ENCODE measurements at regions not wholly inside any gene's neighbourhood (a gene's known extent, or its start where the extent isn't known, plus 50 kb on each side); places are given as distances from the start of the nearest gene placed in this dataset.

DNA sequence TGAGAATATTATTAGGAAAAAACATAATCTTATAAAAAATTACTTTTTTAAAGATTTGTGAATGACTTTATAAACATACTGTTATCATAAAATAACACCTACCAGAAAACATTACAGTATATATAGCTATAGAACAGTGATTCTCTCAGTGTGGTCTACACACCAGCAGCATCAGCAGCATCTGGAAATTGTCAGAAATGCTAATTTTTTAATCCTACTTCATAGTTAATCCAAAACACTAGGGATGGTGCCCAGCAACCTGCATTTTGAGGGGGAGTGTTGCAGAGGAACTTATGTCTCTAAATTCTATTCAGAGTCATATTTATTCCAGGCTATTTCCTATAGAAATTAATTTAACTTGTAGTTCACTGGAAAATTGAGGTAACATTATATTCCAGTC is 1107.8 kb downstream of the IGSF11 start:
- DNase-seq, result no peak
- H3K36me3 ChIP-seq, result no peaks in the 10 kb centered on the region
- H3K27ac ChIP-seq, result no peak overlapping the region
- H3K9me3 ChIP-seq, result no peaks in the 10 kb centered on the region
- TF ChIP-seq EP300 (IDR thresholded peaks at IDR 0.05) (no peak), POLR2A (IDR thresholded peaks at IDR 0.05) (no peak), POLR2AphosphoS5 (IDR thresholded peaks at IDR 0.05) (no peak)
- TF ChIP-seq, protein P1, sequence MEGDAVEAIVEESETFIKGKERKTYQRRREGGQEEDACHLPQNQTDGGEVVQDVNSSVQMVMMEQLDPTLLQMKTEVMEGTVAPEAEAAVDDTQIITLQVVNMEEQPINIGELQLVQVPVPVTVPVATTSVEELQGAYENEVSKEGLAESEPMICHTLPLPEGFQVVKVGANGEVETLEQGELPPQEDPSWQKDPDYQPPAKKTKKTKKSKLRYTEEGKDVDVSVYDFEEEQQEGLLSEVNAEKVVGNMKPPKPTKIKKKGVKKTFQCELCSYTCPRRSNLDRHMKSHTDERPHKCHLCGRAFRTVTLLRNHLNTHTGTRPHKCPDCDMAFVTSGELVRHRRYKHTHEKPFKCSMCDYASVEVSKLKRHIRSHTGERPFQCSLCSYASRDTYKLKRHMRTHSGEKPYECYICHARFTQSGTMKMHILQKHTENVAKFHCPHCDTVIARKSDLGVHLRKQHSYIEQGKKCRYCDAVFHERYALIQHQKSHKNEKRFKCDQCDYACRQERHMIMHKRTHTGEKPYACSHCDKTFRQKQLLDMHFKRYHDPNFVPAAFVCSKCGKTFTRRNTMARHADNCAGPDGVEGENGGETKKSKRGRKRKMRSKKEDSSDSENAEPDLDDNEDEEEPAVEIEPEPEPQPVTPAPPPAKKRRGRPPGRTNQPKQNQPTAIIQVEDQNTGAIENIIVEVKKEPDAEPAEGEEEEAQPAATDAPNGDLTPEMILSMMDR (IDR thresholded peaks at IDR 0.05), result no peak
- H3K4me1 ChIP-seq, result no peaks in the 10 kb centered on the region
- H3K27me3 ChIP-seq, result no peaks in the 10 kb centered on the region
- H3K4me3 ChIP-seq, result no peak overlapping the region
- intact Hi-C loops (cut with DNase I; ENCODE audit: low total_unique reads), result no loop called here

DNA sequence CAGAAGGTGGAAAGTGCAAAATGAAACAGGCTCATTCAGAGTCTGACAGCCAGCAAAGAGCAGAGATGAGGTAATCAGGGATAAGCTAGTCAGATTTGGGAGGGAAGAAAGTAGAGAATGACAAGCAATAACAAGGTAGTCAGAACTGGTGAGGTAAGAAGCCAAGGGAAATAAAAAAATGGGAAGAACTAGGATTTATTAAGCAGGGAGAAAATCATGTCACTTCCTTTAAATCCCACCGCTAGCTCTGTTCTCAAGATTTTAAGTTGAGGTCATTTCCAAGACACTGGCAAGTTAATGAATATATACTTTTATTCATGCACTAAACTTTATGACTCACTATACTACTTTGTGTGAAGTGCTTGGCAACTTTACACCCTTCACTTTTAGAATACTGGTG is 1106.8 kb downstream of the IGSF11 start:
- Histone ChIP-seq H3K9me3 (no peaks in the 10 kb centered on the region), H3K27ac (no peak overlapping the region), H3K27me3 (no peaks in the 10 kb centered on the region), H3K4me1 (no peaks in the 10 kb centered on the region), H3K36me3 (no peaks in the 10 kb centered on the region), H3K4me3 (no peak overlapping the region)
- intact Hi-C loops (cut with DNase I; ENCODE audit: low total_unique reads), result no loop called here
- WGBS, 5 donors, result 82 to 100% (median 89%) methylated on average over 1 of the region's 1 CpG
- no peak for DNase-seq
- TF ChIP-seq, protein P1 (IDR thresholded peaks at IDR 0.05), result no peak
- TF ChIP-seq POLR2AphosphoS5 (IDR thresholded peaks at IDR 0.05) (no peak), POLR2A (IDR thresholded peaks at IDR 0.05) (no peak), EP300 (IDR thresholded peaks at IDR 0.05) (no peak)

DNA sequence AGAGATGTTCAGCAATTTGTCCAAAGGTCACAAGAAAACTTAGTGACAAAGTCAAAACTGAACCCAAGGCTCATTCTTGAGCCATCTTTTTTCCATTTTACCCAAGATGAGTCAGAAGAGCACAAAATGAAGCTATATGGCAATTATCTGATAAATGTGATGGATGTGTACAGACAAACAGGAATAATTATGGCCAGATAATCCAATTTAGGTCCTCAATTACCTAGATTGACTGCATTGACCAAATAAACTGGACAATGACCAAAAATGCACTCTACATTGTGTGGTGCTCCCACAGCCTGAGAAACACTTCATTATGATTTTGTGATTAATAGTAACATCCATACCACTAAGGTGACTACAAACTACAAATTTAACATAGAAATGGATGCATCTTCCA is 1105.8 kb downstream of the IGSF11 start:
- Histone ChIP-seq H3K4me1 (no peaks in the 10 kb centered on the region), H3K27me3 (no peaks in the 10 kb centered on the region), H3K9me3 (no peaks in the 10 kb centered on the region), H3K27ac (no peak overlapping the region), H3K4me3 (no peak overlapping the region), H3K36me3 (no peaks in the 10 kb centered on the region)
- DNase-seq, result no peak
- TF ChIP-seq EP300 (IDR thresholded peaks at IDR 0.05) (no peak), POLR2AphosphoS5 (IDR thresholded peaks at IDR 0.05) (no peak)
- TF ChIP-seq, protein P1 (IDR thresholded peaks at IDR 0.05), result no peak
- intact Hi-C loops (cut with DNase I; ENCODE audit: low total_unique reads), result no loop called here

DNA sequence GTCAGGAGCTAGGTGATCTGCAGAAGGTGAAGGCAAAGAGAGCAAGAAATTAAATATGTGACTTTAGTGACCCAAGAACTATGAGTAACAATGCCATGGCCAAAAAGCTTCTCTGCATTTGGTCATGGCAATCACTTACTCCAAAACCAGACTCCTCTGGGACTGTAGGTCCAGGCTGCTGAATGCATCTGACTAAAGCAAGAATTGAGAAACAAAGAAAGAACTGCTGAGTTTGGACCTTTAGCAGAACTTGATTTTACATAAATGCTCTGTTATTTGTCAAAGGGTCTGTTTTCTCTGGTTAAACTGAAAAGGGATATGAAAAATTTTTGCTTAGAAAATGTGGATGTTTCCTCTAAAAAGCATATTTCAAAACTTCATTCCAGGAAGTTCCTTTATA is 1102.2 kb downstream of the IGSF11 start:
- no peaks in the 10 kb centered on the region for H3K9me3 ChIP-seq
- no peak for DNase-seq
- no peak overlapping the region for H3K4me3 ChIP-seq
- no peaks in the 10 kb centered on the region for H3K36me3 ChIP-seq
- H3K27ac ChIP-seq, result no peak overlapping the region
- TF ChIP-seq POLR2A (IDR thresholded peaks at IDR 0.05) (no peak), EP300 (IDR thresholded peaks at IDR 0.05) (no peak), POLR2AphosphoS5 (IDR thresholded peaks at IDR 0.05) (no peak)
- TF ChIP-seq, protein P1 (IDR thresholded peaks at IDR 0.05), result no peak
- H3K27me3 ChIP-seq, result no peaks in the 10 kb centered on the region
- intact Hi-C loops (cut with DNase I; ENCODE audit: low total_unique reads), result no loop called here
- H3K4me1 ChIP-seq, result no peaks in the 10 kb centered on the region

DNA sequence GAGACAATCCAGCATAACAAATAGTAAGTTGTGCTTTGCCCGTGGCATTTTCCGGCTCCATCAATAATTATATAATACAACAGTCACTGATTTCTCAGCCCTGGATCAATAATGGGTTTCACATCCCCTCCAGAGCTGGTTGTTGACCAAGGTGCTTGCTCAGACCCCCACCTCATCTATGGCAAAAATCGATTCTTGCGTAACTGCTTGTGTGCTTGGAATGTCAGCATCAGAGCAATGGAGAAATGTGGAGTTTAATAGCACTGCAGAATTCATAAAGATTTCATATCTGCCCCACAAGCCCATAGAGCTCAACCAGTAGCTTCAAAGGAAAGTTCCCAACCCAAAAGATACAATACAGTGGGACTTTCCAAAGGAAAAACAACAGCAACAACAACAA is 1098.5 kb downstream of the IGSF11 start:
- no peak overlapping the region for H3K27ac ChIP-seq
- H3K36me3 ChIP-seq, result no peaks in the 10 kb centered on the region
- 73 to 97% (median 92%) methylated on average over 4 of the region's 4 CpGs for WGBS, 5 donors
- no peaks in the 10 kb centered on the region for H3K27me3 ChIP-seq
- DNase-seq, result no peak
- no peaks in the 10 kb centered on the region for H3K9me3 ChIP-seq
- TF ChIP-seq POLR2A (IDR thresholded peaks at IDR 0.05) (no peak), EP300 (IDR thresholded peaks at IDR 0.05) (no peak), POLR2AphosphoS5 (IDR thresholded peaks at IDR 0.05) (no peak)
- H3K4me1 ChIP-seq, result no peaks in the 10 kb centered on the region
- intact Hi-C loops (cut with DNase I; ENCODE audit: low total_unique reads), result no loop called here
- no peak overlapping the region for H3K4me3 ChIP-seq
